ENCODE measurements at regions not wholly inside any gene's neighbourhood (a gene's known extent, or its start where the extent isn't known, plus 50 kb on each side); places are given as distances from the start of the nearest gene placed in this dataset.
"Not testable (repeated sequence)": the region's sequence is repeated elsewhere in the genome, so short reads cannot be mapped to it uniquely, and the experiment has no call there.

- CTCF ChIA-PET = no interaction called here
- H3K4me3 ChIP-seq (ENCODE audit: control insufficient read depth in 1 of 7, extremely low read depth in 1 of 7, insufficient read depth in 4 of 7, low read depth in 2 of 7, low read length in 6 of 7) = no peak overlapping the region
- no peaks in the 10 kb centered on the region for H3K36me3 ChIP-seq (ENCODE audit: control insufficient read depth in 4 of 4, insufficient read depth in 4 of 4, low read length in 3 of 4)
- H3K27ac ChIP-seq (ENCODE audit: insufficient read depth in 1 of 2, low read depth in 1 of 2, low read length in 2 of 2, poor library complexity in 1 of 2, severe bottlenecking in 2 of 2) = no peak overlapping the region
- POLR2A ChIA-PET = no interaction called here
- no peaks in the 10 kb centered on the region for H3K27me3 ChIP-seq (replicated peaks in 2 of 5; ENCODE audit: control insufficient read depth in 4 of 5, insufficient read depth in 5 of 5, low read length in 4 of 5)
- DNase-seq = no peak
- H3K4me1 ChIP-seq (ENCODE audit: control extremely low read depth in 1 of 4, control insufficient read depth in 4 of 4, insufficient read depth in 4 of 4, low read length in 3 of 4) = no peaks in the 10 kb centered on the region
- 89% methylated on average over 22 of the region's 22 CpGs for WGBS (ENCODE audit: insufficient coverage)
- H3K9me3 ChIP-seq (ENCODE audit: control extremely low read depth in 1 of 5, control insufficient read depth in 4 of 5, insufficient read depth in 2 of 5, low read depth in 1 of 5, low read length in 4 of 5) = no peaks in the 10 kb centered on the region
Observed at GRCh38 chr6:85285934-85286333, 163.9 kb upstream of the NT5E start.

GRCh38 chr6:85285114-85285513 lies 164.8 kb upstream of the NT5E start:
- Histone ChIP-seq H3K27ac (ENCODE audit: insufficient read depth in 1 of 2, low read depth in 1 of 2, low read length in 2 of 2, poor library complexity in 1 of 2, severe bottlenecking in 2 of 2) (no peak overlapping the region), H3K36me3 (ENCODE audit: control insufficient read depth in 4 of 4, insufficient read depth in 4 of 4, low read length in 3 of 4) (no peaks in the 10 kb centered on the region), H3K4me1 (ENCODE audit: control extremely low read depth in 1 of 4, control insufficient read depth in 4 of 4, insufficient read depth in 4 of 4, low read length in 3 of 4) (no peaks in the 10 kb centered on the region), H3K27me3 (replicated peaks in 2 of 5; ENCODE audit: control insufficient read depth in 4 of 5, insufficient read depth in 5 of 5, low read length in 4 of 5) (no peaks in the 10 kb centered on the region), H3K9me3 (ENCODE audit: control extremely low read depth in 1 of 5, control insufficient read depth in 4 of 5, insufficient read depth in 2 of 5, low read depth in 1 of 5, low read length in 4 of 5) (no peaks in the 10 kb centered on the region), H3K4me3 (ENCODE audit: control insufficient read depth in 1 of 7, extremely low read depth in 1 of 7, insufficient read depth in 4 of 7, low read depth in 2 of 7, low read length in 6 of 7) (no peak overlapping the region)
- ChIA-PET POLR2A (no interaction called here), CTCF (no interaction called here)
- WGBS (ENCODE audit: insufficient coverage) = 85% methylated on average over 4 of the region's 6 CpGs
- no peak for DNase-seq

- no peaks in the 10 kb centered on the region for H3K4me1 ChIP-seq (ENCODE audit: control extremely low read depth in 1 of 4, control insufficient read depth in 4 of 4, insufficient read depth in 4 of 4, low read length in 3 of 4)
- no peaks in the 10 kb centered on the region for H3K9me3 ChIP-seq (ENCODE audit: control extremely low read depth in 1 of 5, control insufficient read depth in 4 of 5, insufficient read depth in 2 of 5, low read depth in 1 of 5, low read length in 4 of 5)
- POLR2A ChIA-PET = no interaction called here
- CTCF ChIA-PET = no interaction called here
- no peak for DNase-seq
- no peaks in the 10 kb centered on the region for H3K27me3 ChIP-seq (replicated peaks in 2 of 5; ENCODE audit: control insufficient read depth in 4 of 5, insufficient read depth in 5 of 5, low read length in 4 of 5)
- 93% methylated on average over 3 of the region's 3 CpGs for WGBS (ENCODE audit: insufficient coverage)
- no peak overlapping the region for H3K27ac ChIP-seq (ENCODE audit: insufficient read depth in 1 of 2, low read depth in 1 of 2, low read length in 2 of 2, poor library complexity in 1 of 2, severe bottlenecking in 2 of 2)
- H3K4me3 ChIP-seq (ENCODE audit: control insufficient read depth in 1 of 7, extremely low read depth in 1 of 7, insufficient read depth in 4 of 7, low read depth in 2 of 7, low read length in 6 of 7) = no peak overlapping the region
- H3K36me3 ChIP-seq (ENCODE audit: control insufficient read depth in 4 of 4, insufficient read depth in 4 of 4, low read length in 3 of 4) = no peaks in the 10 kb centered on the region
Observed at GRCh38 chr6:85283436-85283835, 166.4 kb upstream of the NT5E start.

- no peak overlapping the region for H3K27ac ChIP-seq (ENCODE audit: insufficient read depth in 1 of 2, low read depth in 1 of 2, low read length in 2 of 2, poor library complexity in 1 of 2, severe bottlenecking in 2 of 2)
- DNase-seq = no peak
- H3K27me3 ChIP-seq (replicated peaks in 2 of 5; ENCODE audit: control insufficient read depth in 4 of 5, insufficient read depth in 5 of 5, low read length in 4 of 5) = no peaks in the 10 kb centered on the region
- H3K4me3 ChIP-seq (ENCODE audit: control insufficient read depth in 1 of 7, extremely low read depth in 1 of 7, insufficient read depth in 4 of 7, low read depth in 2 of 7, low read length in 6 of 7) = no peak overlapping the region
- CTCF ChIA-PET = no interaction called here
- H3K4me1 ChIP-seq (ENCODE audit: control extremely low read depth in 1 of 4, control insufficient read depth in 4 of 4, insufficient read depth in 4 of 4, low read length in 3 of 4) = no peaks in the 10 kb centered on the region
- no peaks in the 10 kb centered on the region for H3K36me3 ChIP-seq (ENCODE audit: control insufficient read depth in 4 of 4, insufficient read depth in 4 of 4, low read length in 3 of 4)
- POLR2A ChIA-PET = no interaction called here
- 54% methylated on average over 2 of the region's 3 CpGs for WGBS (ENCODE audit: insufficient coverage)
- H3K9me3 ChIP-seq (ENCODE audit: control extremely low read depth in 1 of 5, control insufficient read depth in 4 of 5, insufficient read depth in 2 of 5, low read depth in 1 of 5, low read length in 4 of 5) = no peaks in the 10 kb centered on the region
Observed at GRCh38 chr6:85278466-85279035, 171.3 kb upstream of the NT5E start.

- H3K27me3 ChIP-seq (replicated peaks in 2 of 5; ENCODE audit: control insufficient read depth in 4 of 5, insufficient read depth in 5 of 5, low read length in 4 of 5); H3K27ac ChIP-seq (ENCODE audit: insufficient read depth in 1 of 2, low read depth in 1 of 2, low read length in 2 of 2, poor library complexity in 1 of 2, severe bottlenecking in 2 of 2); H3K4me1 ChIP-seq (ENCODE audit: control extremely low read depth in 1 of 4, control insufficient read depth in 4 of 4, insufficient read depth in 4 of 4, low read length in 3 of 4); H3K4me3 ChIP-seq (ENCODE audit: control insufficient read depth in 1 of 7, extremely low read depth in 1 of 7, insufficient read depth in 4 of 7, low read depth in 2 of 7, low read length in 6 of 7); POLR2A ChIA-PET; H3K9me3 ChIP-seq (ENCODE audit: control extremely low read depth in 1 of 5, control insufficient read depth in 4 of 5, insufficient read depth in 2 of 5, low read depth in 1 of 5, low read length in 4 of 5); CTCF ChIA-PET; DNase-seq; H3K36me3 ChIP-seq (ENCODE audit: control insufficient read depth in 4 of 4, insufficient read depth in 4 of 4, low read length in 3 of 4): not testable (repeated sequence)
- WGBS (ENCODE audit: insufficient coverage) = 100% methylated on average over 1 of the region's 1 CpG
Observed at GRCh38 chr6:85276026-85276425, 173.9 kb upstream of the NT5E start.

GRCh38 chr6:85275338-85275985 lies 174.4 kb upstream of the NT5E start:
- CTCF ChIA-PET = no interaction called here
- no peaks in the 10 kb centered on the region for H3K36me3 ChIP-seq (ENCODE audit: control insufficient read depth in 4 of 4, insufficient read depth in 4 of 4, low read length in 3 of 4)
- 100% methylated on average over 1 of the region's 6 CpGs for whole genome bisulfite sequencing (ENCODE audit: insufficient coverage)

GRCh38 chr6:85273870-85274269 lies 176.0 kb upstream of the NT5E start:
- no peak overlapping the region for H3K4me3 ChIP-seq (ENCODE audit: control insufficient read depth in 1 of 7, extremely low read depth in 1 of 7, insufficient read depth in 4 of 7, low read depth in 2 of 7, low read length in 6 of 7)
- POLR2A ChIA-PET = no interaction called here
- H3K27ac ChIP-seq (ENCODE audit: insufficient read depth in 1 of 2, low read depth in 1 of 2, low read length in 2 of 2, poor library complexity in 1 of 2, severe bottlenecking in 2 of 2) = no peak overlapping the region
- no peak for DNase-seq
- no peaks in the 10 kb centered on the region for H3K4me1 ChIP-seq (ENCODE audit: control extremely low read depth in 1 of 4, control insufficient read depth in 4 of 4, insufficient read depth in 4 of 4, low read length in 3 of 4)
- H3K36me3 ChIP-seq (ENCODE audit: control insufficient read depth in 4 of 4, insufficient read depth in 4 of 4, low read length in 3 of 4) = no peaks in the 10 kb centered on the region
- H3K27me3 ChIP-seq (replicated peaks in 2 of 5; ENCODE audit: control insufficient read depth in 4 of 5, insufficient read depth in 5 of 5, low read length in 4 of 5) = no peaks in the 10 kb centered on the region
- CTCF ChIA-PET = no interaction called here
- no peaks in the 10 kb centered on the region for H3K9me3 ChIP-seq (ENCODE audit: control extremely low read depth in 1 of 5, control insufficient read depth in 4 of 5, insufficient read depth in 2 of 5, low read depth in 1 of 5, low read length in 4 of 5)

More at GRCh38 chr6:85275338-85275985, 174.4 kb upstream of the NT5E start:
- H3K9me3 ChIP-seq (ENCODE audit: control extremely low read depth in 1 of 5, control insufficient read depth in 4 of 5, insufficient read depth in 2 of 5, low read depth in 1 of 5, low read length in 4 of 5) = no peaks in the 10 kb centered on the region
- H3K4me3 ChIP-seq (ENCODE audit: control insufficient read depth in 1 of 7, extremely low read depth in 1 of 7, insufficient read depth in 4 of 7, low read depth in 2 of 7, low read length in 6 of 7) = no peak overlapping the region
- no peaks in the 10 kb centered on the region for H3K4me1 ChIP-seq (ENCODE audit: control extremely low read depth in 1 of 4, control insufficient read depth in 4 of 4, insufficient read depth in 4 of 4, low read length in 3 of 4)
- no peak for DNase-seq
- no peaks in the 10 kb centered on the region for H3K27me3 ChIP-seq (replicated peaks in 2 of 5; ENCODE audit: control insufficient read depth in 4 of 5, insufficient read depth in 5 of 5, low read length in 4 of 5)
- POLR2A ChIA-PET = no interaction called here
- H3K27ac ChIP-seq (ENCODE audit: insufficient read depth in 1 of 2, low read depth in 1 of 2, low read length in 2 of 2, poor library complexity in 1 of 2, severe bottlenecking in 2 of 2) = no peak overlapping the region

Measured in common myeloid progenitor, CD34-positive (primary cell).